Mesenchymal stem cell (in vitro differentiated cells and primary cell): ENCODE measurements at regions not wholly inside any gene's neighbourhood (a gene's known extent, or its start where the extent isn't known, plus 50 kb on each side); places are given as distances from the start of the nearest gene placed in this dataset.

Experiments
- DNase-seq: peaks from one replicate; pipeline ENCODE4 v3.0.0-alpha.2; 2013
- H2AFZ ChIP-seq: one replicate; pipeline ENCODE4 v1.6.1; 2013; ENCODE audit warnings: low read depth, mild to moderate bottlenecking, control low read depth, inconsistent platforms, low read length, moderate library complexity
- H2AK5ac ChIP-seq: 2 replicates; pipeline ENCODE4 v1.6.1; 2013; ENCODE audit warnings: low read length, moderate library complexity, mild to moderate bottlenecking, inconsistent platforms; ENCODE audit not compliant: severe bottlenecking
- H2BK120ac ChIP-seq: one replicate; pipeline ENCODE4 v1.6.1; 2013; ENCODE audit warnings: low read depth, mild to moderate bottlenecking, inconsistent platforms, low read length, moderate library complexity
- H2BK12ac ChIP-seq, 2 experiments: one replicate each; pipeline ENCODE4 v1.6.1; 2013; ENCODE audit warnings: inconsistent platforms in 2 of 2, low read length in 2 of 2, mild to moderate bottlenecking in 2 of 2, moderate library complexity in 2 of 2, control low read depth in 1 of 2
- H2BK15ac ChIP-seq: one replicate; pipeline ENCODE4 v1.6.1; 2013; ENCODE audit warnings: mild to moderate bottlenecking, low read depth, inconsistent platforms; ENCODE audit not compliant: poor library complexity, severe bottlenecking
- H2BK5ac ChIP-seq: 2 replicates; pipeline ENCODE4 v1.6.1; 2013; ENCODE audit warnings: low read depth, mild to moderate bottlenecking, low read length, control low read depth, inconsistent platforms; ENCODE audit not compliant: poor library complexity, severe bottlenecking
- H3K14ac ChIP-seq, 2 experiments: one replicate each; pipeline ENCODE4 v1.6.1; 2013; ENCODE audit warnings: inconsistent platforms in 2 of 2, low read length in 2 of 2, control low read depth in 1 of 2, mild to moderate bottlenecking in 1 of 2, moderate library complexity in 1 of 2
- H3K18ac ChIP-seq, 2 experiments: one replicate each; pipeline ENCODE4 v1.6.1; 2013; ENCODE audit warnings: inconsistent platforms in 2 of 2, low read length in 2 of 2, control low read depth in 1 of 2, low read depth in 1 of 2, mild to moderate bottlenecking in 1 of 2
- H3K23ac ChIP-seq, 2 experiments: one replicate each; pipeline ENCODE4 v1.6.1; 2013; ENCODE audit warnings: inconsistent platforms in 2 of 2, low read length in 2 of 2, mild to moderate bottlenecking in 2 of 2, moderate library complexity in 2 of 2, control low read depth in 1 of 2
- H3K27ac ChIP-seq: 2 replicates; pipeline ENCODE4 v1.5.1; 2013; ENCODE audit warnings: mild to moderate bottlenecking, moderate library complexity, low read length, control low read depth, inconsistent platforms; ENCODE audit not compliant: poor library complexity, severe bottlenecking
- H3K27me3 ChIP-seq, 2 experiments: 2 replicates each; pipeline versions ENCODE4 v1.6.1 to v1.7.0; 2013; ENCODE audit warnings: low read length in 2 of 2, mild to moderate bottlenecking in 2 of 2, moderate library complexity in 2 of 2, control low read depth in 1 of 2, inconsistent platforms in 1 of 2; ENCODE audit not compliant: control insufficient read depth in 1 of 2, insufficient read depth in 1 of 2
- H3K36me3 ChIP-seq, 2 experiments: 2 replicates each; pipeline versions ENCODE4 v1.6.1 to v1.7.0; 2013; ENCODE audit warnings: low read length in 2 of 2, control low read depth in 1 of 2, inconsistent platforms in 1 of 2, low read depth in 1 of 2, mild to moderate bottlenecking in 1 of 2; ENCODE audit not compliant: insufficient read depth in 2 of 2, control insufficient read depth in 1 of 2
- H3K4ac ChIP-seq, 2 experiments: one replicate each; pipeline ENCODE4 v1.6.1; 2013; ENCODE audit warnings: inconsistent platforms in 2 of 2, low read length in 2 of 2, mild to moderate bottlenecking in 2 of 2, moderate library complexity in 2 of 2, control low read depth in 1 of 2, low read depth in 1 of 2
- H3K4me1 ChIP-seq: 2 replicates; pipeline ENCODE4 v1.6.1; 2013; ENCODE audit warnings: low read depth, low read length, control low read depth; ENCODE audit not compliant: control insufficient read depth, insufficient read depth
- H3K4me2 ChIP-seq: 2 replicates; pipeline ENCODE4 v1.6.1; 2013; ENCODE audit warnings: low read length, mild to moderate bottlenecking, inconsistent platforms; ENCODE audit not compliant: poor library complexity, severe bottlenecking
- H3K4me3 ChIP-seq, 2 experiments: 2 replicates each; pipeline versions ENCODE4 v1.5.1 to v1.7.0; 2013; ENCODE audit warnings: low read length in 2 of 2, mild to moderate bottlenecking in 2 of 2, control low read depth in 1 of 2, low read depth in 1 of 2; ENCODE audit not compliant: insufficient read depth in 1 of 2
- H3K79me1 ChIP-seq: replicated peaks from 2 replicates; pipeline ENCODE4 v1.6.1; 2013; ENCODE audit warnings: mild to moderate bottlenecking, control low read depth, low read length, inconsistent platforms; ENCODE audit not compliant: poor library complexity, severe bottlenecking
- H3K9ac ChIP-seq: 2 replicates; pipeline ENCODE4 v1.7.0; 2013; ENCODE audit warnings: mild to moderate bottlenecking, low read length, moderate library complexity
- H3K9me3 ChIP-seq: 2 replicates; pipeline ENCODE4 v1.7.0; 2013; ENCODE audit warnings: mild to moderate bottlenecking, low read length; ENCODE audit not compliant: control insufficient read depth
- H4K8ac ChIP-seq: one replicate; pipeline ENCODE4 v1.6.1; 2013; ENCODE audit warnings: inconsistent platforms, mild to moderate bottlenecking, low read length, moderate library complexity
- H4K91ac ChIP-seq: one replicate; pipeline ENCODE4 v1.6.1; 2013; ENCODE audit warnings: mild to moderate bottlenecking, low read length, inconsistent platforms
- WGBS: methylation state at CpG from one replicate; pipeline ENCODE4 v1.1.7; 2013; ENCODE audit warnings: mixed read lengths; 5-methylcytosine and 5-hydroxymethylcytosine counted together

- Histone ChIP-seq H3K23ac (no peak overlapping the region), H3K36me3 (no peaks in the 10 kb centered on the region), H3K18ac (no peak overlapping the region), H2AFZ (no peak overlapping the region), H2BK15ac (no peak overlapping the region), H4K8ac (no peak overlapping the region), H3K14ac (no peak overlapping the region), H3K4me1 (no peaks in the 10 kb centered on the region), H3K9ac (no peak overlapping the region), H3K9me3 (peaks cover 8% of the 10 kb centered on the region), H3K27me3 (no peaks in the 10 kb centered on the region), H3K4me2 (no peak overlapping the region), H2BK5ac (no peak overlapping the region), H3K79me1 (no peaks in the 10 kb centered on the region), H3K4ac (no peak overlapping the region), H2BK12ac (no peak overlapping the region), H4K91ac (no peak overlapping the region), H2AK5ac (no peak overlapping the region), H3K27ac (no peak overlapping the region), H3K4me3 (no peak overlapping the region), H2BK120ac (no peak overlapping the region)
- no peak for DNase-seq
- 89% methylated on average over 7 of the region's 7 CpGs for WGBS
Measured at GRCh38 chr2:16294791-16295190, 354.4 kb downstream of the MYCN start.

- no peaks in the 10 kb centered on the region for H3K36me3 ChIP-seq
- no peak overlapping the region for H3K27ac ChIP-seq
- no peak overlapping the region for H3K4me2 ChIP-seq
- WGBS = no CpG with 5 or more reads among the region's 1 CpG
- no peak overlapping the region for H2BK5ac ChIP-seq
- no peak for DNase-seq
- no peak overlapping the region for H2AK5ac ChIP-seq
- no peak overlapping the region for H2BK15ac ChIP-seq
- H2BK120ac ChIP-seq = no peak overlapping the region
- H2AFZ ChIP-seq = no peak overlapping the region
- H3K18ac ChIP-seq = no peak overlapping the region
- no peak overlapping the region for H2BK12ac ChIP-seq
- no peak overlapping the region for H3K14ac ChIP-seq
- H3K4ac ChIP-seq = no peak overlapping the region
- H3K23ac ChIP-seq = no peak overlapping the region
- no peak overlapping the region for H3K4me3 ChIP-seq
- H4K91ac ChIP-seq = no peak overlapping the region
- H3K79me1 ChIP-seq = no peaks in the 10 kb centered on the region
- H3K9ac ChIP-seq = no peak overlapping the region
- peaks cover 2% of the 10 kb centered on the region for H3K9me3 ChIP-seq
- H3K27me3 ChIP-seq = no peaks in the 10 kb centered on the region
- H3K4me1 ChIP-seq = no peaks in the 10 kb centered on the region
- H4K8ac ChIP-seq = no peak overlapping the region
Measured at GRCh38 chr2:16293871-16294270, 353.5 kb downstream of the MYCN start.

- Histone ChIP-seq H3K4me2 (no peak overlapping the region), H3K79me1 (no peaks in the 10 kb centered on the region), H4K91ac (no peak overlapping the region), H3K14ac (no peak overlapping the region), H3K9ac (no peak overlapping the region), H2BK15ac (no peak overlapping the region), H3K18ac (no peak overlapping the region), H3K23ac (no peak overlapping the region), H2BK12ac (no peak overlapping the region), H4K8ac (no peak overlapping the region), H2BK5ac (no peak overlapping the region), H2AFZ (no peak overlapping the region), H3K4me1 (no peaks in the 10 kb centered on the region), H3K36me3 (no peaks in the 10 kb centered on the region), H3K9me3 (no peaks in the 10 kb centered on the region), H3K27ac (no peak overlapping the region), H3K4ac (no peak overlapping the region), H2BK120ac (no peak overlapping the region), H3K27me3 (no peaks in the 10 kb centered on the region), H2AK5ac (no peak overlapping the region), H3K4me3 (no peak overlapping the region)
- WGBS = 69% methylated on average over 6 of the region's 6 CpGs
- no peak for DNase-seq
Measured at GRCh38 chr2:16293398-16293797, 353.0 kb downstream of the MYCN start.

GRCh38 chr2:16291731-16292550 lies 351.6 kb downstream of the MYCN start:
- no peak overlapping the region for H2BK12ac ChIP-seq
- no peaks in the 10 kb centered on the region for H3K9me3 ChIP-seq
- no peaks in the 10 kb centered on the region for H3K79me1 ChIP-seq
- H3K14ac ChIP-seq = no peak overlapping the region
- H3K27me3 ChIP-seq = peaks cover 0 to 4% of the 10 kb centered on the region in 2 experiments
- H3K18ac ChIP-seq = no peak overlapping the region
- H2AK5ac ChIP-seq = no peak overlapping the region
- H3K4me2 ChIP-seq = no peak overlapping the region
- no peaks in the 10 kb centered on the region for H3K4me1 ChIP-seq
- no peak overlapping the region for H2BK5ac ChIP-seq
- no peaks in the 10 kb centered on the region for H3K36me3 ChIP-seq
- H2AFZ ChIP-seq = no peak overlapping the region
- no peak overlapping the region for H2BK120ac ChIP-seq
- whole genome bisulfite sequencing = 77% methylated on average over 7 of the region's 7 CpGs
- H3K4me3 ChIP-seq = no peak overlapping the region
- no peak overlapping the region for H4K8ac ChIP-seq
- no peak overlapping the region for H3K27ac ChIP-seq
- H3K9ac ChIP-seq = no peak overlapping the region
- H3K23ac ChIP-seq = no peak overlapping the region
- no peak for DNase-seq
- no peak overlapping the region for H3K4ac ChIP-seq
- no peak overlapping the region for H4K91ac ChIP-seq
- no peak overlapping the region for H2BK15ac ChIP-seq
